Astrocyte (in vitro differentiated cells and primary cell): ENCODE measurements at regions not wholly inside any gene's neighbourhood (a gene's known extent, or its start where the extent isn't known, plus 50 kb on each side); places are given as distances from the start of the nearest gene placed in this dataset.

Experiments
- DNase-seq: peaks from one replicate; pipeline ENCODE4 v3.0.0-alpha.2; 2010; ENCODE audit warnings: low read depth
- FAIRE-seq: peaks from 2 replicates; lab custom pipeline; 2011; peaks lifted over from hg19 to GRCh38; lab: Jason Lieb, UNC
- H2AFZ ChIP-seq: 2 replicates; pipeline ENCODE4 v1.6.0; 2012; ENCODE audit warnings: low read depth, low read length, inconsistent platforms
- H3K27ac ChIP-seq: 2 replicates; pipeline ENCODE4 v1.5.1; 2011; ENCODE audit warnings: low read depth, low read length, inconsistent platforms
- H3K27me3 ChIP-seq: 2 replicates; pipeline ENCODE4 v1.6.0; 2011; ENCODE audit warnings: low read length, inconsistent platforms; ENCODE audit not compliant: insufficient read depth
- H3K36me3 ChIP-seq: 2 replicates; pipeline ENCODE4 v1.5.1; 2011; ENCODE audit warnings: low read length, inconsistent platforms; ENCODE audit not compliant: insufficient read depth
- H3K4me1 ChIP-seq: 2 replicates; pipeline ENCODE4 v1.5.1; 2011; ENCODE audit warnings: low read length, inconsistent platforms; ENCODE audit not compliant: insufficient read depth
- H3K4me2 ChIP-seq: 2 replicates; pipeline ENCODE4 v1.6.0; 2012; ENCODE audit warnings: low read length, inconsistent platforms
- H3K4me3 ChIP-seq: 2 replicates; pipeline ENCODE4 v1.5.1; 2011; ENCODE audit warnings: low read depth, mild to moderate bottlenecking, low read length, inconsistent platforms; ENCODE audit not compliant: insufficient read depth
- H3K79me2 ChIP-seq: 2 replicates; pipeline ENCODE4 v1.6.0; 2012; ENCODE audit warnings: mild to moderate bottlenecking, low read length, inconsistent platforms; ENCODE audit not compliant: insufficient read depth
- H3K9ac ChIP-seq: 2 replicates; pipeline ENCODE4 v1.6.0; 2012; ENCODE audit warnings: mild to moderate bottlenecking, low read length, inconsistent platforms
- H3K9me3 ChIP-seq: 2 replicates; pipeline ENCODE4 v1.5.1; 2012; ENCODE audit warnings: low read depth, mild to moderate bottlenecking, low read length, inconsistent platforms; ENCODE audit not compliant: insufficient read depth
- H4K20me1 ChIP-seq: 2 replicates; pipeline ENCODE4 v1.6.0; 2012; ENCODE audit warnings: low read length, inconsistent platforms; ENCODE audit not compliant: insufficient read depth
- H3K27ac Mint-ChIP-seq: one replicate; pipeline ENCODE4 v1.8.0; 2021; ENCODE audit warnings: mild to moderate bottlenecking, mixed read lengths; ENCODE audit not compliant: unreplicated experiment
- H3K27me3 Mint-ChIP-seq: one replicate; pipeline ENCODE4 v1.8.0; 2021; ENCODE audit warnings: low read depth, mixed read lengths; ENCODE audit not compliant: unreplicated experiment
- H3K36me3 Mint-ChIP-seq: one replicate; pipeline ENCODE4 v1.8.0; 2021; ENCODE audit warnings: low read depth, mixed read lengths; ENCODE audit not compliant: unreplicated experiment
- H3K4me1 Mint-ChIP-seq: one replicate; pipeline ENCODE4 v1.8.0; 2021; ENCODE audit warnings: low read depth, mixed read lengths; ENCODE audit not compliant: unreplicated experiment
- H3K4me3 Mint-ChIP-seq: one replicate; pipeline ENCODE4 v1.8.0; 2021; ENCODE audit warnings: mild to moderate bottlenecking, moderate library complexity, mixed read lengths; ENCODE audit not compliant: unreplicated experiment
- H3K9me3 Mint-ChIP-seq: one replicate; pipeline ENCODE4 v1.8.0; 2021; ENCODE audit warnings: mild to moderate bottlenecking, mixed read lengths; ENCODE audit not compliant: unreplicated experiment
- CTCF ChIP-seq: IDR thresholded peaks from 2 replicates; pipeline ENCODE4 v1.5.1; 2011; ENCODE audit warnings: low read depth, mild to moderate bottlenecking, inconsistent platforms, low read length, moderate library complexity; ENCODE audit not compliant: insufficient read depth
- EZH2 ChIP-seq: IDR thresholded peaks from 2 replicates; pipeline ENCODE4 v1.6.1; 2012; ENCODE audit warnings: mild to moderate bottlenecking, low read length, inconsistent platforms; ENCODE audit not compliant: insufficient read depth

DNA sequence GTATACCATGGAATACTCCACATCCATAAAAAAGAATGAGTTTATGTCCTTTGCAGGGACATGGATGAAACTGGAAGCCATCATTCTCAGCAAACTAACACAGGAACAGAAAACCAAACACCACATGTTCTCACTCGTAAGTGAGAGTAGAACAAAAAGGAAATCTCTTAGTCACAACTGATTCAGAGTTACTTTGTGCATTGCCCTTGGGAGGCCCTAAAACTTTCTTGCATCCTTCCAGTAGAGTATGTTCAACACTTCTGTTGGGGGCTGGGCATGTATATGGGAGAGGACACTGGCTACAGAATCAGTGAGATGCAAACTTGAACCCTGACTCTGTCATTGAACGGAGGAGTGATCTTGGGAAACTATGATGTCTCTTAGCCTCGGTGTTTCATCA is 147.4 kb upstream of the IRX5 start:
- Mint-ChIP-seq H3K4me1 (peaks cover 3% of the 10 kb centered on the region), H3K4me3 (no peak overlapping the region), H3K27ac (peak overlapping the region; percentile 43), H3K9me3 (peaks cover 5% of the 10 kb centered on the region), H3K36me3 (no peaks in the 10 kb centered on the region), H3K27me3 (peaks cover 5% of the 10 kb centered on the region)
- H3K4me1 ChIP-seq = no peaks in the 10 kb centered on the region
- DNase-seq (no peak), FAIRE-seq (no peak)
- H3K4me3 ChIP-seq = no peak overlapping the region
- H3K9me3 ChIP-seq = no peaks in the 10 kb centered on the region
- no peak for TF ChIP-seq EZH2
- TF ChIP-seq CTCF = no peak
- H3K36me3 ChIP-seq = no peaks in the 10 kb centered on the region
- no peak overlapping the region for H3K27ac ChIP-seq
- no peaks in the 10 kb centered on the region for H3K27me3 ChIP-seq
- no peaks in the 10 kb centered on the region for H3K79me2 ChIP-seq
- no peak overlapping the region for H2AFZ ChIP-seq
- no peak overlapping the region for H3K4me2 ChIP-seq
- no peaks in the 10 kb centered on the region for H4K20me1 ChIP-seq
- no peak overlapping the region for H3K9ac ChIP-seq

DNA sequence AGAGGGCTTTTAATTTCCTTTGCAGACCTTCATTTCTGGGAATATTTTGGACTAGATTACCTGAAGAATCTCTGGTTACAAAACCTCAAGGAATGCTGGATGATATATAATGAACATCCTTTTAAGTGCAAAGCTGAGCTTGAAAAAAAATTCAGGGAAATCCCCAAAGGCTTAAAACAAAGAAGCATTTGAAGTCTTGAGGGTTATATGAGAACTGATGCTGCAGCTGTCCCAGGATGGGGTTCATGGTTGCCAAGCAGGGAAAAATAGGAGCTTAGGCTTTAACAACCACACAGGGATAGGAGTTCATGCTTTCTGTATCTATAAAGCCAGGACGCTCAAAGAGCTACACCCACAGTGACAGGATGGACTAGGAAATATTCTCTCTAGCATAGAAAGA is 150.4 kb upstream of the IRX5 start:
- Mint-ChIP-seq H3K27ac (no peak overlapping the region), H3K36me3 (no peaks in the 10 kb centered on the region), H3K4me3 (no peak overlapping the region), H3K4me1 (peaks cover 3% of the 10 kb centered on the region), H3K9me3 (no peaks in the 10 kb centered on the region), H3K27me3 (peaks cover 5% of the 10 kb centered on the region)
- Histone ChIP-seq H3K9me3 (no peaks in the 10 kb centered on the region), H4K20me1 (no peaks in the 10 kb centered on the region), H3K79me2 (no peaks in the 10 kb centered on the region), H3K4me1 (no peaks in the 10 kb centered on the region), H3K36me3 (no peaks in the 10 kb centered on the region), H3K27me3 (no peaks in the 10 kb centered on the region), H2AFZ (no peak overlapping the region), H3K27ac (no peak overlapping the region), H3K4me2 (no peak overlapping the region), H3K9ac (no peak overlapping the region), H3K4me3 (no peak overlapping the region)
- FAIRE-seq = no peak
- no peak for DNase-seq
- no peak for TF ChIP-seq EZH2
- no peak for TF ChIP-seq CTCF

DNA sequence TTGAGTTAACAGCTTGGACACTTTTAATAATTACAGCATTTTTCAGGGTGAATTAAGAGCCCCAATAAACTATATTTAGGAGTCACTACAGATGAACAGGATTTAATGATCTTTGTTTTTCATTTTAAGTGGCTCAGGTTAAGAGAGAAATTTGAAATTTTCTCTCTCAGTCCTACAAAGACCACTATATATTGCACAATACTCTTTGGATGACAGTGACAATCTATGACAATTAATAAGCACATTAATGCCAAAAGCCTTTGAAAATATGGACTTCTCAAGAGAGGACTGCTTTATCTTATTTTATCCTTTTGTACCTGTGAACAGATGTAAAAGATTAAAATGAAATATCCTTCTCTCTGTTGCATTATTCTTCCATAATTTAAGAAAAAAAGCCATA is 151.1 kb upstream of the IRX5 start:
- H3K36me3 Mint-ChIP-seq = no peaks in the 10 kb centered on the region
- no peaks in the 10 kb centered on the region for H3K36me3 ChIP-seq
- DNase-seq (no peak), FAIRE-seq (no peak)
- H3K4me3 ChIP-seq = no peak overlapping the region
- no peak overlapping the region for H3K27ac ChIP-seq
- H3K27ac Mint-ChIP-seq = no peak overlapping the region
- H3K9me3 ChIP-seq = no peaks in the 10 kb centered on the region
- no peak overlapping the region for H3K4me3 Mint-ChIP-seq
- H3K79me2 ChIP-seq = no peaks in the 10 kb centered on the region
- H3K9me3 Mint-ChIP-seq = no peaks in the 10 kb centered on the region
- H3K4me2 ChIP-seq = no peak overlapping the region
- H2AFZ ChIP-seq = no peak overlapping the region
- H3K27me3 ChIP-seq = no peaks in the 10 kb centered on the region
- no peaks in the 10 kb centered on the region for H3K4me1 ChIP-seq
- no peaks in the 10 kb centered on the region for H4K20me1 ChIP-seq
- H3K27me3 Mint-ChIP-seq = peaks cover 5% of the 10 kb centered on the region
- no peak overlapping the region for H3K9ac ChIP-seq
- peaks cover 3% of the 10 kb centered on the region for H3K4me1 Mint-ChIP-seq
- TF ChIP-seq EZH2 = no peak
- no peak for TF ChIP-seq CTCF
